SK-N-DZ (cell line): ENCODE measurements at regions not wholly inside any gene's neighbourhood (a gene's known extent, or its start where the extent isn't known, plus 50 kb on each side); places are given as distances from the start of the nearest gene placed in this dataset.

Source experiments
- DNase-seq: peaks from one replicate; pipeline ENCODE4 v3.0.0-alpha.2; 2015; ENCODE audit warnings: low spot score

GRCh38 chr11:31863170-31863832, 52.2 kb upstream of the PAX6 start:
- DNase-seq = no peak

- no peak for DNase-seq
Observed at GRCh38 chr11:31861011-31861410, 49.9 kb upstream of the PAX6 start.
